ENCODE measurements at regions not wholly inside any gene's neighbourhood (a gene's known extent, or its start where the extent isn't known, plus 50 kb on each side); places are given as distances from the start of the nearest gene placed in this dataset. TPM values are rescaled to one million over a fixed set of nuclear protein-coding genes. Genes with fewer than 3 reads are reported as not detected.
"Not testable (repeated sequence)": the region's sequence is repeated elsewhere in the genome, so short reads cannot be mapped to it uniquely, and the experiment has no call there.

GRCh38 chr1:120668187-120668586 is 55.6 kb upstream of the NBPF26 start:
- DNase-seq = not testable (repeated sequence)

Small RNA genes lying in the stretch of these regions (small RNA-seq; reads per million reads assigned to genes)
- not detected for gene RF00004 (ENCODE audit: low replicate concordance)

Measured in skin of body (tissue), 2 donors.